IPS-NIHi7 (cell line): ENCODE measurements at regions not wholly inside any gene's neighbourhood (a gene's known extent, or its start where the extent isn't known, plus 50 kb on each side); places are given as distances from the start of the nearest gene placed in this dataset.

Source experiments
- DNase-seq: peaks from one replicate; pipeline ENCODE4 v3.0.0; 2012; ENCODE audit warnings: mixed read lengths; ENCODE audit errors: extremely low spot score

- DNase-seq, result no peak
Measured at GRCh38 chr14:49240383-49240782, 345.8 kb downstream of the RPS29 start.

- DNase-seq, result no peak
Measured at GRCh38 chr14:49228552-49228951, 357.6 kb downstream of the RPS29 start.

- no peak for DNase-seq
Measured at GRCh38 chr14:49221316-49221715, 364.9 kb downstream of the RPS29 start.

- DNase-seq, result no peak
Measured at GRCh38 chr14:49220492-49220891, 365.7 kb downstream of the RPS29 start.

- DNase-seq, result no peak
Measured at GRCh38 chr14:49218436-49219092, 367.6 kb downstream of the RPS29 start.

GRCh38 chr14:49212721-49213120 is 373.5 kb downstream of the RPS29 start:
- DNase-seq, result no peak

GRCh38 chr14:49209416-49209815 is 376.8 kb downstream of the RPS29 start:
- DNase-seq, result no peak

- DNase-seq, result no peak
Measured at GRCh38 chr14:49206828-49207227, 379.4 kb downstream of the RPS29 start.

- DNase-seq, result no peak
Measured at GRCh38 chr14:49203676-49204075, 382.5 kb downstream of the RPS29 start.

- DNase-seq, result no peak
Measured at GRCh38 chr14:49199159-49199558, 387.0 kb downstream of the RPS29 start.

- DNase-seq, result no peak
Measured at GRCh38 chr14:49196327-49196726, 389.9 kb downstream of the RPS29 start.

GRCh38 chr14:49194067-49194466 is 392.1 kb downstream of the RPS29 start:
- no peak for DNase-seq

- DNase-seq, result no peak
Measured at GRCh38 chr14:49193332-49194065, 392.7 kb downstream of the RPS29 start.

- DNase-seq, result no peak
Measured at GRCh38 chr14:49191380-49191779, 394.8 kb downstream of the RPS29 start.

GRCh38 chr14:49189375-49189774 is 396.8 kb downstream of the RPS29 start:
- no peak for DNase-seq

GRCh38 chr14:49187799-49188198 is 398.4 kb downstream of the RPS29 start:
- no peak for DNase-seq

- DNase-seq, result peak; percentile 35
Measured at GRCh38 chr14:49173765-49174373, 412.3 kb downstream of the RPS29 start.

GRCh38 chr14:49164074-49164473 is 422.1 kb downstream of the RPS29 start:
- no peak for DNase-seq

GRCh38 chr14:49160983-49161382 is 425.2 kb downstream of the RPS29 start:
- DNase-seq, result no peak

- DNase-seq, result no peak
Measured at GRCh38 chr14:49159081-49159480, 427.1 kb downstream of the RPS29 start.

- DNase-seq, result no peak
Measured at GRCh38 chr14:49139593-49139992, 446.6 kb downstream of the RPS29 start.

- no peak for DNase-seq
Measured at GRCh38 chr14:49134940-49135339, 451.2 kb downstream of the RPS29 start.

- DNase-seq, result no peak
Measured at GRCh38 chr14:49121246-49121645, 464.9 kb downstream of the RPS29 start.
